ENCODE measurements at regions not wholly inside any gene's neighbourhood (a gene's known extent, or its start where the extent isn't known, plus 50 kb on each side); places are given as distances from the start of the nearest gene placed in this dataset.

DNA sequence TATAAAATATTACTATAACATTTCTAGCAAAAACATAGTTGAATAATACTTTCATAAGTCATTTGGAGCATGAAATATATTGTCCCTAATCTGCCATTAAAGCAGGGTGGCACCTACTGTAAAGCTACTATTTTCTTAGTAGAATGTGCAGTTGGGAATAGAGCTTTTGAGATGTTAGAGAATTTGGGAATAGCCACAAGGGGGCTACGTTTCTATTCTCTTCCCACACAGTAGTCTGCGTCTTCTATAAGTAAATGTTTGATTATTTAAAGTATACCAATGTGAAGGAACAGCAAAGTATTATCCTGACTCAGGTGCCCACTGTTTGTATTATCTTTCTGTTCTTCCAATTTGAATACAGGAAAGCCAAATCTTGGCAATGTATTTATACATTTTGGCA lies 323.2 kb upstream of the GIMD1 start:
- no peak for TF ChIP-seq CTCF (IDR thresholded peaks at IDR 0.05)
- DNase-seq (no peak), ATAC-seq (no peak)
- intact Hi-C loops (cut with DNase I): no loop called here
- Histone ChIP-seq H3K36me3 (no peaks in the 10 kb centered on the region), H3K9me3 (no peaks in the 10 kb centered on the region), H3K27me3 (no peaks in the 10 kb centered on the region), H3K27ac (no peak overlapping the region), H3K4me3 (no peak overlapping the region), H3K4me1 (no peaks in the 10 kb centered on the region)

GRCh38 chr4:106690487-106690886 lies 321.9 kb upstream of the GIMD1 start:
- ATAC-seq (no peak), DNase-seq (no peak)
- H3K4me3 ChIP-seq: no peak overlapping the region
- no peak overlapping the region for H3K27ac ChIP-seq
- no peaks in the 10 kb centered on the region for H3K27me3 ChIP-seq
- intact Hi-C loops (cut with DNase I): no loop called here
- TF ChIP-seq CTCF (IDR thresholded peaks at IDR 0.05): no peak
- H3K4me1 ChIP-seq: no peaks in the 10 kb centered on the region
- no peaks in the 10 kb centered on the region for H3K36me3 ChIP-seq
- no peaks in the 10 kb centered on the region for H3K9me3 ChIP-seq

GRCh38 chr4:106687026-106687425 lies 318.4 kb upstream of the GIMD1 start:
- intact Hi-C loops (cut with DNase I): no loop called here
- Histone ChIP-seq H3K36me3 (no peaks in the 10 kb centered on the region), H3K27me3 (no peaks in the 10 kb centered on the region), H3K4me1 (no peaks in the 10 kb centered on the region), H3K9me3 (no peaks in the 10 kb centered on the region), H3K27ac (no peak overlapping the region), H3K4me3 (no peak overlapping the region)
- ATAC-seq (no peak), DNase-seq (no peak)
- no peak for TF ChIP-seq CTCF (IDR thresholded peaks at IDR 0.05)

- Histone ChIP-seq H3K27me3 (no peaks in the 10 kb centered on the region), H3K36me3 (no peaks in the 10 kb centered on the region), H3K27ac (no peak overlapping the region), H3K9me3 (no peaks in the 10 kb centered on the region), H3K4me1 (no peaks in the 10 kb centered on the region), H3K4me3 (no peak overlapping the region)
- no peak for TF ChIP-seq CTCF (IDR thresholded peaks at IDR 0.05)
- ATAC-seq: peak; percentile 30
- intact Hi-C loops (cut with DNase I): no loop called here
- no peak for DNase-seq
Measured at GRCh38 chr4:106681381-106681921, 312.9 kb upstream of the GIMD1 start.

DNA sequence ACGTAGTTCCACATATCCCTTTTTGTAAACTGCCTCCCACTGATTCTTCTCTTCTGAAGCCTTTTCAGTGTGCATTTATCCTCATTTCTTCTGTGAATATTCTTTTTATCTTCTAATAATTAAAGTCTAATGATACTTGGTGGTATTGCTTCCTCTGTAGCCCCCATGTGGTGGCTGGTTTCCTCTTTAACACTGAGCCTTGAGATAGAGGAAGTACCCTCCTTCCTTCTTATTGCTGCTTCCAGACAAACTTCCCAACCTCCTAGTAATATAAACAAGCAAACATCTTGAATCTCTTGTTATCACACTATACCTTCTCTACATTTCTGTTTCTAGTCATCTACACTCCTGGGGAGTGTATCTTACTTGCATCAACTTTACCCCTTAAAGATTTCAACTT lies 310.5 kb upstream of the GIMD1 start:
- TF ChIP-seq CTCF (IDR thresholded peaks at IDR 0.05): no peak
- H3K4me1 ChIP-seq: no peaks in the 10 kb centered on the region
- intact Hi-C loops (cut with DNase I): no loop called here
- ATAC-seq (no peak), DNase-seq (no peak)
- no peak overlapping the region for H3K27ac ChIP-seq
- H3K9me3 ChIP-seq: no peaks in the 10 kb centered on the region
- H3K27me3 ChIP-seq: no peaks in the 10 kb centered on the region
- H3K4me3 ChIP-seq: no peak overlapping the region
- H3K36me3 ChIP-seq: no peaks in the 10 kb centered on the region

- DNase-seq (no peak), ATAC-seq (no peak)
- intact Hi-C loops (cut with DNase I): no loop called here
- no peak for TF ChIP-seq CTCF (IDR thresholded peaks at IDR 0.05)
- Histone ChIP-seq H3K9me3 (no peaks in the 10 kb centered on the region), H3K27me3 (no peaks in the 10 kb centered on the region), H3K27ac (no peak overlapping the region), H3K4me1 (no peaks in the 10 kb centered on the region), H3K36me3 (no peaks in the 10 kb centered on the region), H3K4me3 (no peak overlapping the region)
Measured at GRCh38 chr4:106677213-106677612, 308.6 kb upstream of the GIMD1 start.

Measured in upper lobe of right lung (tissue), 1 donor.